ENCODE measurements at regions not wholly inside any gene's neighbourhood (a gene's known extent, or its start where the extent isn't known, plus 50 kb on each side); places are given as distances from the start of the nearest gene placed in this dataset.

GRCh38 chr20:18916886-18917750 lies 103.5 kb downstream of the SCP2D1 start:
- H3K36me3 ChIP-seq (ENCODE audit: control insufficient read depth, insufficient read depth, low read length): no peaks in the 10 kb centered on the region
- H3K4me3 ChIP-seq (replicated peaks; ENCODE audit: low read depth, low read length): no peak overlapping the region
- no peaks in the 10 kb centered on the region for H3K27me3 ChIP-seq (replicated peaks; ENCODE audit: control insufficient read depth, insufficient read depth, low read length)
- DNase-seq (ENCODE audit: extremely low read depth, insufficient read length): peak; percentile 1
- no peak for TF ChIP-seq CTCF (IDR thresholded peaks at IDR 0.05; ENCODE audit: insufficient read depth, low read length, poor library complexity, severe bottlenecking)

- no peak for TF ChIP-seq CTCF (IDR thresholded peaks at IDR 0.05; ENCODE audit: insufficient read depth, low read length, poor library complexity, severe bottlenecking)
- H3K4me3 ChIP-seq (replicated peaks; ENCODE audit: low read depth, low read length): no peak overlapping the region
- H3K36me3 ChIP-seq (ENCODE audit: control insufficient read depth, insufficient read depth, low read length): no peaks in the 10 kb centered on the region
- DNase-seq (ENCODE audit: extremely low read depth, insufficient read length): no peak
- no peaks in the 10 kb centered on the region for H3K27me3 ChIP-seq (replicated peaks; ENCODE audit: control insufficient read depth, insufficient read depth, low read length)
Measured at GRCh38 chr20:18919996-18920395, 106.4 kb downstream of the SCP2D1 start.

- DNase-seq (ENCODE audit: extremely low read depth, insufficient read length): no peak
- Histone ChIP-seq H3K27me3 (replicated peaks; ENCODE audit: control insufficient read depth, insufficient read depth, low read length) (no peaks in the 10 kb centered on the region), H3K4me3 (replicated peaks; ENCODE audit: low read depth, low read length) (no peak overlapping the region), H3K36me3 (ENCODE audit: control insufficient read depth, insufficient read depth, low read length) (no peaks in the 10 kb centered on the region)
- no peak for TF ChIP-seq CTCF (IDR thresholded peaks at IDR 0.05; ENCODE audit: insufficient read depth, low read length, poor library complexity, severe bottlenecking)
Measured at GRCh38 chr20:18921291-18921690, 107.7 kb downstream of the SCP2D1 start.

DNA sequence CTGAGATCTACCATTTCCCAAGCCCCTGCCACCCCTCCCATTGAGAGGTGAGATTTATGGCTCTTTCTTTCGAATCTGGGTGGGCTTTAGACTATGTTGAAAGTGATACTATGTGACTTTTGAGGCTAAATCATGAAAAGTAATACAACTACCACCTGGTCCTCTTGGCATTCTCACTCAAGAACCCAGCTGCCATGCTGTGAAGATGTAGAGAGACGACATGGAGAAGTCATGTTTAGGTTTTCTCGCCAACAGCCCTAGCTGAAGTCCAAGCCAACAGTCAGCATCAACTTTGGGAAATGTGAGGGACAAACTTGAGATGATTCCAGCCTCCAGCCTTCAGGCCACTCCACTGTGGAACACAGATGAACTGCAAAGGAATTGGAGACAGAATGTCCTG lies 108.7 kb downstream of the SCP2D1 start:
- Histone ChIP-seq H3K4me3 (replicated peaks; ENCODE audit: low read depth, low read length) (no peak overlapping the region), H3K27me3 (replicated peaks; ENCODE audit: control insufficient read depth, insufficient read depth, low read length) (no peaks in the 10 kb centered on the region), H3K36me3 (ENCODE audit: control insufficient read depth, insufficient read depth, low read length) (no peaks in the 10 kb centered on the region)
- TF ChIP-seq CTCF (IDR thresholded peaks at IDR 0.05; ENCODE audit: insufficient read depth, low read length, poor library complexity, severe bottlenecking): no peak
- DNase-seq (ENCODE audit: extremely low read depth, insufficient read length): no peak

GRCh38 chr20:18922898-18923297 lies 109.3 kb downstream of the SCP2D1 start:
- no peak for DNase-seq (ENCODE audit: extremely low read depth, insufficient read length)
- TF ChIP-seq CTCF (IDR thresholded peaks at IDR 0.05; ENCODE audit: insufficient read depth, low read length, poor library complexity, severe bottlenecking): no peak
- H3K27me3 ChIP-seq (replicated peaks; ENCODE audit: control insufficient read depth, insufficient read depth, low read length): no peaks in the 10 kb centered on the region
- H3K4me3 ChIP-seq (replicated peaks; ENCODE audit: low read depth, low read length): no peak overlapping the region
- no peaks in the 10 kb centered on the region for H3K36me3 ChIP-seq (ENCODE audit: control insufficient read depth, insufficient read depth, low read length)
